Activated CD4-positive, alpha-beta T cell treated with anti-CD3 and anti-CD28 coated beads, Interleukin-2, Interleukin-4, amounts not matched to agents 100 ng/mL and 50 ng/mL, durations not matched to agents 16 hours and 8 hours (primary cell): ENCODE measurements at regions not wholly inside any gene's neighbourhood (a gene's known extent, or its start where the extent isn't known, plus 50 kb on each side); places are given as distances from the start of the nearest gene placed in this dataset.
"Not testable (repeated sequence)": the region's sequence is repeated elsewhere in the genome, so short reads cannot be mapped to it uniquely, and the experiment has no call there.

Experiments
- DNase-seq: peaks from one replicate; pipeline ENCODE4 v3.0.0-alpha.2; 2020; ENCODE audit warnings: low spot score

DNA sequence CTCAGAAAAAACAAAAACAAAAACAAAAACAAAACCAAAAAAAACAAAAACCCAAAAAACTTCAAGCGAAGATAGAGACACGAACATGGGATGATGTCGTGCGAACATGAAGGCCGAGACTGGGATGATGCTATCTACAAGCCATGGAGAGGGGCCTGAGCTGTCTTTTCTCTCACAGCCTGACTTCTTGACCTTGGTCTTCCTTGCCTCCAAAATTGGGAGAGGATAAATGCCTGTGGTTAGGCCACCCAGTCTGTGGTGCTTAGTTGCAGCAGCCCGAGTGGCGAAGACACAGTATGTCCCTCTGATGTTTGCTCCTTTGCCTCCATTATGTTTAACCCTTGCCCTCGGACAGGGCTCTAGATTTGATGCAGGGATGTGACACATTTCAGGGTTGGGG is 130.4 kb upstream of the BASP1 start:
- DNase-seq = no peak

DNA sequence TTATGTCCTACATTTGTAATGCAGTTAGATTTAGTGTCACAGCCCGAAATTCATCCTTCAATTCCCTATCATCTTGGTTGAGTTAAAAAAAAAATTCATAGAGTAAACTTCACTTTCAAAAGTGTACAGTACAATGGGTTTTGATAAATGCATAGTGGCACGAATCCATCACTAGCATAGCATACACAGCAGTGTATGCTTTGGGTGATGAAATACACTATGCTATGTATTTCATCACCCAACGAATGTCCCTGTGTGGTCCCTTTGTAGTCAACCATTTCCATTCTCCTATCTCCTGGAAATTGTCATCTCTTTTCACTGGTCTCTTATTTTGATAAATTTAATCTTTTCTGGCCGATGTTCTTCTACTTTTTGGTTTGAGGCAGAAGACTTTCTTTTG is 129.4 kb upstream of the BASP1 start:
- no peak for DNase-seq

DNA sequence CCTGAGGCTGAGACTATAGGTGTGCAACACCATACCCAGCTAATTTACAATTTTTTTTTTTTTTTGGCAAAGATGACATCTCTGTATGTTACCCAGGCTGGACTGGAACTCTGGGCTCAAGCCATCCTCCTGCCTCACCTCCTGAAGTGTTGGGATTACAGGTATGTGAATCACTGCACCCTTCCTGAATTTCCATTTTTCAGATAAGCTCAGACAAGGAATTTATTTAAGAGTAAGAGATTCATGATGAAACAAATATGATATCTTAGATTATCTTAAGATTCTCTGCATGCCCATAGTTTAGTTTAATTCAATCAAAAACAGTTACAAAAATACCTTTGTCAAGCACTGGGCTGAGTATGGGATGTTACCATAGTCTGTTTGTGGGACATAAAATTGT is 128.4 kb upstream of the BASP1 start:
- DNase-seq = no peak

DNA sequence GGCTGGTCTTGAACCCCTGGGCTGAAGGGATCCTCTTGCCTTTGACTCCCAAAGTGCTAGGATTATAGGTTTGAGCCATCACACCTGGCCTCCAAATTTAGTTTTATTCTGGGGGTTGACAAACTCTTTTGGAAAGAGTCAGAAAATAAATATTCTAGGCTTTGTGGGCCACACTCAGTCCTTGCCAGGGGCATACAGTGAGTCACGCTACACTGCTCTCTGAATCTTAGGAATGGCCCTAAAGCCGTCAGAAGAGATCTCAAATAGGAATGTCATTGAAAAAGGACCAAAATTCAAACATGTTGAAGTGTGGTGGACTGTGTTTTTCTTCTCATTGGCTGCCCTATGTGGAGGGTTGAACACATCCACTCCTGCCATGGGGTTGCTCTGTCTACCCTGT is 127.7 kb upstream of the BASP1 start:
- no peak for DNase-seq

DNA sequence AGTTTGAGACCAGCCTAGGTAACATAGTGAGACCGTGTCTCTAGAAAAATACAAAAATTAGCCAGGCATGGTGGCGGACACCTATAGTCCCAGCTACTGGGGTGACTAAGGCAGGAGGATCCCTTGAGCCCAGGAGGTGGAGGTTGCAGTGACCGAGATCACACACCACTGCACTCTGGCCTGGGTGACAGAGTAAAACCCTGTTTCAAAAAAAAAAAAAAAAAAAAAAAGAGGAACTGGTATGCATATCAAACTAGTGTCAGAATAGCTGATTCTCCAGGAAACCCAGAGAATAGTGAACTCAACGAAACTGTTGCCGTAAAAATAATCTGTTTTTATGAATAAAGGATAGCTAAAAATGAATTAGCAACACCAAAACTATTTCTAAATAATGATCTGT is 126.6 kb upstream of the BASP1 start:
- no peak for DNase-seq

DNA sequence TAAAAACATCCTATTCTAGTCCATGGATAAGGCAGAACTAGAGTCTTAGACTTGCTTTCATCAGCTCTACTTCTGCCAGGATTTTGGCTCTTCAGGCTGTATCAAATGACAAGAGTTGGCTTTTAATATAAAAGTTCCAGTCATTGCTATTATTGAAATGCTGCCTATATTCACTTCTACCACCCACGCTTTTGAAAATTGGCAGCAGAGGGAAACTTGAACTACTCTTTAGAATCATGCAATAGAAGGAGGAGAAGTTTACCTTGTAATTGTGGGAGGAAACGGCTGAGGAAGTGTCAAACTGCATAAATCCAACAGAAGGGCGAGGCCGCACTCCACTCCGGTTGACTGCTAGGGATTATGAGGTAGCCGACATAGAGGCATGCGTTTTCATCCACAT is 122.6 kb upstream of the BASP1 start:
- DNase-seq = no peak

DNA sequence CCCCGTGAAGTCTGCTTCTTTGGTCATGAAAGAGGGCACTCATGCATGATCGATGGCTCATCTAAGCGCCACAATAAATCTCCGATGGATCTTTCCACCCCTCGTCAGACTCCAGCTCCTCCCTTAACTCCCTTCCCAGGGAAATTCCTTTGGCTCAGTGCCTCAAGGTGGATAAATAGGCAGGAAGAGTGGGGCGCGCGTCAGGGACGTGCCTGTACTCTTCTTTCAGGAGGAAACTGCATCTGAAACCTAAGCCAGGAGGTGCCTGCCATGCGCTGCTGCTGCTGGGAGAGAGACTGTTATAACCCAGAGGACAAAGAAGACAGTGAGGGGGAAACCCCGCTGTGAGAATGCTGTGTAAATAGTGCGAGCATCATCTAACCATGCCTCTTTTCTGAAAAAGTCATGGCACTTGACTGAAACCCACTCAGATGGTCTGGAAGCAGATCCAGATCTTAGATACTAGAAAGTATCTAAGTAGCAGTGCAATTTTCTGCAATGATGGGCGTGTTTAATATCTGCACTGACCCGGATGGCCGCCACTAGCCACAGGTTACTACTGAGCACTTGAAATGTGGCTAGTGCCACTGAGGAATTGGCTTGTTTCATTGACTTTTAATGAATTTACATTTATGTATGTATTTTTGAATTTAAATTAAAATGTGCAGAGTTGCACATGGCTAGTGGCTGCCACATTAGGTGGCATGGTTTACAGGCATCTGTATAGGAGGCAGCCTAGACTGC is 120.3 kb upstream of the BASP1 start:
- no peak for DNase-seq

DNA sequence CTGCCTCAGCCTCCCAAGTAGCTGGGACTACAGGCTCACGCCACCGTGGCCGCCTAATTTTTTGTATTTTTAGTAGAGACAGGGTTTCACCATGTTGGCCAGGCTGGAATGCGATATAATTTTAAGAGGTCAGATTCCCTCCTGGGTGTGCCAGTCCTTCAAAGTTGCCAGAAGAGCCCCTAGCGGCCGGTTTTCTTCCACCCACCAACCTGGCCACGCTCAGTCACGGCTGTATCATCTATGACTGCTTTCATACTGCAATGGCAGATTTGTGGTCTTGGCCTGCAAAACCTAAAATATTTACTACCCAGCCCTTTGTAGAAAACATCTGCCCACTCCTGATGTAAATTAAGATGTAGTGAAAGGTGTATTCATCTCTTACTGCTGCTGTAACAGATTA is 117.5 kb upstream of the BASP1 start:
- DNase-seq = no peak

DNA sequence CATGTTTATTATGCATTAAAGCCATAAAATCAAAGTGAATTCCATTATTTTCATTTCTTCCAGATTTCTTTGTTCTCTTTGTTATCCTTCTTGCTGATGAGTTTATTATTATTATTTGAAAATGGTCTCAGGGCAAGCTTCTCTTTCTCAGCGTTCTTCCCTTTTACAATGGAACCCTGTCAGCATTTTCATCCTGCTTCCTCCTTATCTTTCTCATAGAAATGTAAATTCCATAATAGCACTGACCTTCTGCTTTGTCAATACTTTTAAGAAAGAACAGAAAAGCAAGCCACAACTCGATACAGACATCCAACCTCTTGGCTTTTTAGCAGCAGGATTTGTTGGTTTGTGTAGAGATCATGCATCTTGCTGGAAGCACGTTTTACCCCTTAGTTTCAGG is 114.0 kb upstream of the BASP1 start:
- DNase-seq = no peak

DNA sequence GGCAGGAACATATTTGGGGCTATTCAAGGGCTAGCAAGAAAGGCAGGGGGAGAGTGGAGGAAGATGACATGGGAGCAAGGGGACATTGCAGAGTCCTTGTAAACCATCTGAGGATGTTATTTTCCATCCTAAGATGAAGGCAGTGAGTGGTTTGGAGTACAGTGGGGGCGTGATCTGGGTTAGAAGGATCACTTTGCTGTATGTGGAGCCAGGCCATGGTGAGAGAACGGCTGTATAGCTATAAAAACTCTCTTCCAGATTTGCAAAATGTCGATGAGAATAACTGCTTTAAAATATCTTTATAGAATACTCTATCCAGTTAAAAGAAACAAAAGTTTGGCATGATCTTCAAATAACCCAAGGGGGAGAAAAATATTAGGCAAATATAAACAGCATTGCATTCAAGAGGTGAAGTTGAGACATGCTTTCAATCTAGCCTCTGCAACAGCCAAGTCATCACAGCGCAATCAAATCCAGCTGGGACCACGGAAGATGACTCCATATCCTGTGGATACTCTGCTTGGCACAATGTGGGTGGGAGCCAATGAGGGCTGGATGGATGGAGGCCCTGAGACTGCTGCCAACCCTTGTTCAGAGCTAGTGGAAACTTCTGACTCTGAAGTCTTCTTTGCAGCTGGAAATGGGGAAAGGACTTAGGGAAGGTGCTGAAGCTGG is 111.5 kb upstream of the BASP1 start:
- DNase-seq = no peak

DNA sequence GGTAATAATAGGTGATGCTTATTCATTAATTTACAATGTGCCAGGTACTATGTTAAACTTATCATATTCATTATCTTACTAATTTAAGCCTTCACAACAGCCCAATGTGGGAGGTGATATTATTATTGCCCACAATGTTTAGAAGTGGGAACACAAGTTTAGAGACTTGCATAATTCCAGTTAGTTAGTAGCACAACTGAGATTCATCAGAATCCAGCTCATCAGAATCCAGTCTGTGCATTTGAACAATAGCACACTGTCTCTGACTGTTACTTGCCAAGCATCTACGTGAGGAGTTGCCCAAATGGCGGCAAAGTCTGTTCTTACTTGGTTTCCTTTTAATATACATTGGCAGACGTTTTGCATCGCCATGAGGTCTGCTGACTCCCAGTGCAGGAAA is 110.9 kb upstream of the BASP1 start:
- DNase-seq = no peak

DNA sequence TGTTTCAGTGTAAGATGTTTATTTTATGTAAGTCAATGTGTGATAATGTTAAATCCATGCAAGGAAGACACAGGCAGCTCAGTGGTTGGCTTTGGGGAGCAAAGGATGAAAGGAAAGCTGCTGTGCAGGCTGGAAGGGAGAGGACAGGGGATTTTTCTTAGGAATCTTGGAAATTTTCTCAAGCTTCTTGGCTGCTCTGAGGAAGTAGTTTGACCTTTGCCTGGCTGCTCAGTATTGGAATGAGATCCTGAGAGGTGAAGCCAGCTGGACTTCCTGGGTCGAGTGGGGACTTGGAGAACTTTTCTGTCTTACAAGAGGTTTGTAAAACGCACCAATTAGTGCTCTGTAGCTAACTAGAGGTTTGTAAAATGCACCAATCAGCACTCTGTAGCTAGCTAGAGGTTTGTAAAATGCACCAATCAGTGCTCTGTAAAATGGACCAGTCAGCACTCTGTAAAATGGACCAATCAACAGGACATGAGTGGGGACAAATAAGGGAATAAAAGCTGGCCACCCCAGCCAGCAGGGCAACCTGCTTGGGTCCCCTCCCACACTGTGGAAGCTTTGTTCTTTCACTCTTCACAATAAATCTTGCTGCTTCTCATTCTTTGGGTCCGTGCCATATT is 105.2 kb upstream of the BASP1 start:
- not testable (repeated sequence) for DNase-seq

DNA sequence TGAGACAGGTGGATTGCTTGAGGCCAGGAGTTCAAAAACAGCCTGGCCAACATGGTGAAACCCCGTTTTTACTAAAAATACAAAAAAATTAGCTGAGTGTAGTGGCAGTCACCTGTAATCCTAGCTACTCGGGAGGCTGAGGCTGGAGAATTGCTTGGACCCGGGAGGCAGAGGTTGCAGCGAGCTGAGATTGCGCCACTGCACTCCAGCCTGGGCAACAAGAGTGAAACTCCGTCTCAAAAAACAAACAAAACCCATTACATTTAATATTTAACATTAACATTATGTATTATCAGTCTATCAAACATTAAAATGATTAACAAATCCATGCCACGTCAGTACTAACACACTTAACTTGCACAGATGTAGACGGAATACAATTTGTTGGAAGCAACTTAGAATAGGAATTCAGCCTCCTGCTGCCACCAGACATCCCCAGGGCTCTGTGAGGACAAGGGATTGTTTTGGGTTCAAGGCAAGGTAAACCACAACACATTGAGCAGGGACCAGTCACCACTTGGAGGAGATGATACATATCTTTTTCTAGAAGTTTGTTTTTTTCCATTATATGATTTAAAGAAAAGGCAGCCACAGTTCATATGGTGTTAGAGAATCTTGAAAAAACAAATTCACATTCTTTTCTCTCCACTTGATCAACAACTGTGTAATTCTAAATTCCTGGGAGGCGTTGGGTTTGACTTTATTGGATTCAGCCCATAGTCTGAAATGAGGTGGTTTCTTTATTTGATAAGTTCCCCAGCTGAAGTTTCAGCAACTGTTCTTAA is 104.1 kb upstream of the BASP1 start:
- no peak for DNase-seq

DNA sequence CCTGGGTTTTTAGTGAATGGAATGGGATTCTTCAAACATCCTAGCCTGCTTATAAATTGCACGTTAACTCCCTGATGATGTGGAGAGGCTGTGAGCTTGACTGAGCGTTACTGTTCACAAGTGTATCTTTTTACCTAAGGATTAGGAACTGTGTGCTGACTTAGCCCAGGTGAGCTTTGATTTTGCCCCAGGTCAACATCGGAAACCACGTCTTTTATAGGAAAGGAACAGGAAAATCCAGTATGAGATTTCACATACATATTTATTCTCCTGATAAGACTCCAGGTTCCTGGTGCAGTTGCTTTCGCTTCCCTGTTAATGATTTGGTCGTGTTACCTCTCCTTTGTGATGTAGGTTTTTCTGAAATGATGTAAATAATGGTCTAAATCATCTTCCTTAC is 103.2 kb upstream of the BASP1 start:
- DNase-seq = no peak

DNA sequence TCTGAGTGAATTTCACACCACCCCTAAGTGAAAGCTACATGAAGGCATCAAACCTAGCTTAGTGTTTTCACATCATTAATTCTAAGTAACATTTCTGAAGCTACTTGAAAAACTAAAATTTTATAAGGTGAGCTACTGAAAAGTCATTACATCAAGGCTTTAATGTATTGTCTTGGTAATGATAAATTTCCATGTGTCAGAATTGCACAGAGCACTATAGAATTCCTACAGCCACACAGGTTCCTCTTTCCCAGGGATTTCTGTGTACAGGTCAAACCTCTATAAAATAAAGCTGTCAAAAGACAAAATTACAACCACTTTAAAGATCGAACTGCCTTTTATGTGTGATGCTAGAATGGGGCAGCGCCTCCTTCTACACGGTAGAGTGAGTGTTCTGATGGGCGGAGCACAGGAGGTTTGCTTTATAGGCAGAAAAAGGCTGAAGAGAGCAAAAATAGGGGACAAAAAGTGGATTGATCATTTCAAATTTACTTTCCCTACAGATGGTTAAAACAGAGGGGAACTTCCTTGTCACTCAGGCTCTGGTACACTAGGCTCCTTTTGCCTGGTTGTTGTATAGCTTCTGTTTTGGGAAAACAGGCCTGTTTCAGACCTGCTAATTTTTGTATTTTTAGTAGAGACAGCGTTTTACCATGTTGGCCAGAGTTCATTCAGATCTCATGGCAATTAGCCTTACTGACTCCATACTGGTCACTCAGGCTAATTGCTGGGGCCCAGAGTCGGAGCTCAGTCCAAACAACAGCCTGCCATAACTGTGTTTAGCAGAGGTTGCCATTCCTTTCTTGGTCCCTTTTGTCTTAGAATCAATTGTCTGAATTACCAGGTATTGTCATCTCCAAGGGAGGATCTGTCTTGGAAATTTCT is 102.5 kb upstream of the BASP1 start:
- no peak for DNase-seq

DNA sequence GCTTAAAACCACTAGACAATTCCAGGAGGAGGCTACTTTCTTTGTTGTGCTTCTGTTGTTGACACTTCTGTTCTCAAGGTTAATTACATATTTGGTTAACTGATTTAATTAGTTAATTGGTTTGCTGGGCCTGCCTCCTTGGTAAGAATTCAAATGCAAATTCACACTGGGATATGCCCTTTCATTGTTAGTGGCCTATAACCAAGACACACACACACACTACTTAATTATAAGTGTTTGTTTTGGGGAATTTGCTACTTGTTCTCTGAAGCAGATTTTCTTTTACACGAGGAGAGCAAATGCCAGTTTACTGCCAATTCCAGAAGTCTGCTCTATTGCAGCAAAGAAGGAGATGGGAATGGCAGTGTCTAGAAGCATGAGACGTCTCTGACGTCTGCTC is 101.6 kb upstream of the BASP1 start:
- no peak for DNase-seq

DNA sequence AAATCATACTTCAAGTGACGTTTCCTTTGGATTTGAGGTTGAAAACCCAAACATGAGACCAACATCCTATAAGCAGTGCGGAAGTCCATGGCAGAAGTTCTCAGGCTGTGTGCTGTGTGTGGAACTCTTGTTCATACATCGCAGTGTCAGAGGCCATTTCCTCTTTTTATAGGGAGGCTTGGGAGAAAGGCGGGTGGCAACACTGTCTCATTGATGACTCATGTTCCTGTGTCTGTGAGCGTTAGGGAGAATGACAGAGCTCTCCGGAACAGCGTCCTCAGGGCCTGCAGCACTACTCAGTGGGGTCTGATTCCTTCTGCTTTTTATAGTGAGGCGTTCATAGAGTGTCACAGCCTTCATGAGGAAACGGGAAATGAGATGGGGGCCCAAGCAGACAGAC is 98.8 kb upstream of the BASP1 start:
- DNase-seq = peak; percentile 12

DNA sequence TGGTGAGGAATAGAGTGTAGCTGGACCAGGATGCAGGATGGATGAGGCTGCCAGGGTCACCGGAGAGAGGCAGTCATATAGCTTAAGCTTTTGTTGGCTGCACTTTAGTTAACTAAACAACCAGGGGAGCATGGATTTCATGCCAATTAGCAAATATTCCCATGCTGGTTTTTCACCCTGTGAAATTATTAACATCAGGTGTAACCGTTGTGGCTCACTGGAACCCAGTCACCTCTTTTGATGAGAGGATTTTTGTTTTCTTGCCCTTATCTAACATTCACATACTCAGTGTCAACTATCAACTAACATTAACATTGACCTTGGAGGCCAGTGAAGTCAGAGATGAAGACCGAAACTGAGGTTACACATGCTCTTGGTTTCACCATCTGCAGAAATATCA is 97.2 kb upstream of the BASP1 start:
- DNase-seq = no peak

DNA sequence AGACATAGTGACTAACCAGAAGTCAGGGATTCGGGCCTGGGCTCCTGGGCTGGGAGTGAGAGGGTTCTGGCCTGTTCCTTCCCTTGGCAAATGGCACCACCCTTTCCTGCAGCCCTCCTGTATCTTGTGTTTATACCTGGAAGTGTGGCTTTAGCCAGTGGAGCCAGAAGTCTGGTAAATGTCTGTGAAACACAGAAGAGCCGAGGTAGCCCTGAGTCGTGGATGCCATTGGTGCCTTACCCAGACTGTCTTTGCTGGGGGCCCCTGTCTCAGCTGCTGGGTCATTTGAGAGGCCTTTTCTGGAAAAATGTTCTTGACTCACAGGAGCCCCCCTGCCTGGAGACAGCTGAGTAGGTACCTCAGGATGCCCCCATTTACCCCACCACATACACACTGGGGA is 95.7 kb upstream of the BASP1 start:
- no peak for DNase-seq

DNA sequence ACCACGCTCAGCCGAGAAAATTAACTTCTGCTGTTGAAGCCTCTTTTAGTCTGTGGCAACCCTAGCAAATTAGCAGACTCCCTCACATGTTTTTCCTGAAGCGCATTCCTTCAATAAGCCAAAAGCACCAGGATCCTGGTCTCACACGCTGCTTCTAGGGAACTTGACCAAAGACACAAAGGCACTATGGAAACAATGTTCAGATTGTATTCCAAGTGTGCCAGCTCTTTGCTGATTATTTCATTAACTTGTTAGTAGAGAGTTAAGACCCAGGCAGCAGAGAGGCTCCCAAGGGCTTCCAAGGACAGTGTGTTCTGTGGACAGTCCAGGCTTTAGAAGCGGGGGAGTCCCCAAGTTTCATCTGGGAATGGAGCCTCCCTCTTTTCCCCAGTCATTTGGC is 94.4 kb upstream of the BASP1 start:
- DNase-seq = no peak

DNA sequence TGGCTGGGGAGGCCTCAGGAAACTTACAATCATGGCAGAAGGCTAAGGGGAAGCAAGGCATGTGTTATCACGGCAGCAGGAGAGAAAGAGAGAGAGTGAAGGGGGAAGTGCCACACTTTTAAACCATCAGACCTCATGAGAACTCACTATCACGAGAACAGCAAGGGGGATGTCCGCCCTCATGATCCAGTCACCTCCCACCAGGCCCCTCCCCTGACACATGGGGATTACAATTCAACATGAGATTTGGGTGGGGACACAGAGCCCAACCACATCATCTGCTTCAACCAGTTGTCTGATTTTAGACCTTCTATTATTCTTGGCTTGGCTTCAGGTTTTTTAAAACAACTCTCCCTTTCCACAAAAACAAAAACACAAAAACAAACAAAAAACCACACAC is 93.7 kb upstream of the BASP1 start:
- not testable (repeated sequence) for DNase-seq

DNA sequence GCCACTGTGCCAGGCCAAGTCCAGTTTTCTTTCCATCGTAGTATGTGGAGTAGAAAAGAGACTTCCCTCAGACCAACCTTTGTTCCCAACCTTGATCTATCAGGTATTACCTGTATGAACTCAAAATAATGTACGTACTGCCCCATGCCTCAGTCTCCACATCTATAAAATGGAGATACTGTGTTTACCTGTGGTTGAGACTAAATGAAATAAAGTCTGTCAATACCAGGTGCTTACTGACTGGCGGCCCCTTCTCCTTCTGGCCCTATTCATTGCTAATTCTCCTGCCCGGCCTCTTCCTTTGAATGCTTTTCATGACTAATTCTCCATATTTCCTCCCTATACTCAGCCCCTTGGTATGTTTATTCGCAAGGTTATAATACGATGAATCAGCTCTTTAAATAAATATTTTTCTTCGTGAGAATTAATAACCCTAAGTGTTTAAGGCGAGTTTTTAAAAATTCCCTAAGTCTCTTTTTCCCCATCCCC is 89.6 kb upstream of the BASP1 start:
- no peak for DNase-seq
